ENCODE measurements at regions not wholly inside any gene's neighbourhood (a gene's known extent, or its start where the extent isn't known, plus 50 kb on each side); places are given as distances from the start of the nearest gene placed in this dataset.

DNA sequence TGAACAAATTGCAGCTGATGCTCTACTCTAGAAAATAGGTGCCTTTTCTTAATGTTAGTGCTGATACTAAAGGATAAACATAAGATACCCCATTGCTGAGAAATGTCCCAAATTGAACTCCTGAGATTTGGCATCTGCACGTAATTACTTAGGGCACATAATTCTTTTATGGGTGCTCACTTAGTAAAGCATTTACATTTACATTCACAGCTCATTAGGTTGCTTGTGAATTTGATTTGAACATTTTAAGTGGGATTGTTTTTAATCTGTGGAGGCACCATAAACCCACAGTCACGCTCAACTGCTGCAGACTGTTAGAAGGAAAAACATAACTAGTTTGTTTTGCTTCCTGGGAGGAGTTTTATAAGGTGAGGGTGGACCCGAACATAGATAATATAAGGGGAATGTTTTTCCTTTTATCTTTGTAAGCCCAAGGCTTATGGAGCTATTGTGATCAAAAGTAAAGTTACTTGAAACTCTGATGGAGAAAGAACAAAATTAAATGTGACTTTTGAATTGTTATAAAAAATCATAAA lies 560.8 kb downstream of the REEP3 start:
- Histone ChIP-seq H2AFZ (ENCODE audit: low read length) (no peak overlapping the region), H3K4me2 (ENCODE audit: low read depth, low read length) (no peak overlapping the region), H3K27me3 (ENCODE audit: control insufficient read depth in 1 of 2, insufficient read depth in 2 of 2, low read length in 2 of 2) (no peaks in the 10 kb centered on the region), H3K79me2 (ENCODE audit: insufficient read depth, low read length) (no peaks in the 10 kb centered on the region), H3K4me3 (replicated peaks in 1 of 3; ENCODE audit: insufficient read depth in 1 of 3, low read depth in 2 of 3, low read length in 3 of 3) (no peak overlapping the region), H4K20me1 (ENCODE audit: insufficient read depth, low read length) (no peaks in the 10 kb centered on the region), H3K36me3 (replicated peaks in 1 of 2; ENCODE audit: control insufficient read depth in 1 of 2, insufficient read depth in 2 of 2, low read length in 2 of 2) (no peaks in the 10 kb centered on the region), H3K4me1 (ENCODE audit: insufficient read depth, low read length) (peaks cover 1% of the 10 kb centered on the region; the same call in 1 of the 2 replicates), H3K9me3 (ENCODE audit: low read length) (no peaks in the 10 kb centered on the region), H3K9ac (ENCODE audit: insufficient read depth, low read depth, low read length) (no peak overlapping the region), H3K27ac (ENCODE audit: extremely low read length, insufficient read depth, low read length) (no peak overlapping the region)
- in situ Hi-C loops (cut with HindIII; ENCODE audit: extremely low pct_ligation_motif_present, low pct_unique_long_range_greater_than_20kb) (no loop called here), intact Hi-C loops (cut with micrococcal nuclease; ENCODE audit: unreplicated experiment) (no loop called here)
- CTCF ChIA-PET (ENCODE audit: low intra/inter-chr PET ratio, low total read pairs), result no interaction called here
- FAIRE-seq (no peak), ATAC-seq (no peak), DNase-seq (ENCODE audit: low spot score) (no peak)
- POLR2A ChIA-PET, result no interaction called here
- TF ChIP-seq GLI4 (CRISPR knock-in tag; IDR thresholded peaks at IDR 0.05; ENCODE audit: borderline replicate concordance) (no peak), ZNF431 (CRISPR knock-in tag; IDR thresholded peaks at IDR 0.05; ENCODE audit: borderline replicate concordance, low read depth) (no peak), ATM (IDR thresholded peaks at IDR 0.05; ENCODE audit: borderline replicate concordance) (no peak), BORCS8-MEF2B (CRISPR knock-in tag; IDR thresholded peaks at IDR 0.05) (no peak), MED8 (CRISPR knock-in tag; IDR thresholded peaks at IDR 0.05; ENCODE audit: insufficient replicate concordance) (no peak), ZFP82 (CRISPR knock-in tag; IDR thresholded peaks at IDR 0.05; ENCODE audit: borderline replicate concordance) (no peak), ZBTB7B (CRISPR knock-in tag; IDR thresholded peaks at IDR 0.05) (no peak), NR2F1 (CRISPR knock-in tag; IDR thresholded peaks at IDR 0.05) (no peak), ZFY (CRISPR knock-in tag; IDR thresholded peaks at IDR 0.05) (no peak), ZNF766 (CRISPR knock-in tag; IDR thresholded peaks at IDR 0.05; ENCODE audit: borderline replicate concordance) (no peak), PRDM15 (CRISPR knock-in tag; IDR thresholded peaks at IDR 0.05) (no peak), NKX3-1 (CRISPR knock-in tag; IDR thresholded peaks at IDR 0.05) (no peak), MBNL3 (CRISPR knock-in tag; conservative IDR thresholded peaks at IDR 0.05) (no peak), ZFP1 (CRISPR knock-in tag; IDR thresholded peaks at IDR 0.05) (no peak), ZNF83 (CRISPR knock-in tag; IDR thresholded peaks at IDR 0.05; ENCODE audit: borderline replicate concordance) (no peak), DNMT1 (CRISPR knock-in tag; IDR thresholded peaks at IDR 0.05) (no peak), ZNF605 (CRISPR knock-in tag; IDR thresholded peaks at IDR 0.05) (no peak)
- TF ChIP-seq, protein P1, sequence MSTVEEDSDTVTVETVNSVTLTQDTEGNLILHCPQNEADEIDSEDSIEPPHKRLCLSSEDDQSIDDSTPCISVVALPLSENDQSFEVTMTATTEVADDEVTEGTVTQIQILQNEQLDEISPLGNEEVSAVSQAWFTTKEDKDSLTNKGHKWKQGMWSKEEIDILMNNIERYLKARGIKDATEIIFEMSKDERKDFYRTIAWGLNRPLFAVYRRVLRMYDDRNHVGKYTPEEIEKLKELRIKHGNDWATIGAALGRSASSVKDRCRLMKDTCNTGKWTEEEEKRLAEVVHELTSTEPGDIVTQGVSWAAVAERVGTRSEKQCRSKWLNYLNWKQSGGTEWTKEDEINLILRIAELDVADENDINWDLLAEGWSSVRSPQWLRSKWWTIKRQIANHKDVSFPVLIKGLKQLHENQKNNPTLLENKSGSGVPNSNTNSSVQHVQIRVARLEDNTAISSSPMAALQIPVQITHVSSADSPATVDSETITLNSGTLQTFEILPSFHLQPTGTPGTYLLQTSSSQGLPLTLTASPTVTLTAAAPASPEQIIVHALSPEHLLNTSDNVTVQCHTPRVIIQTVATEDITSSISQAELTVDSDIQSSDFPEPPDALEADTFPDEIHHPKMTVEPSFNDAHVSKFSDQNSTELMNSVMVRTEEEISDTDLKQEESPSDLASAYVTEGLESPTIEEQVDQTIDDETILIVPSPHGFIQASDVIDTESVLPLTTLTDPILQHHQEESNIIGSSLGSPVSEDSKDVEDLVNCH (CRISPR knock-in tag; IDR thresholded peaks at IDR 0.05), result no peak
- 38% methylated on average over 3 of the region's 3 CpGs for WGBS (ENCODE audit: low lambda C conversion rate)
- no TSS peak for BruUV-seq (replicated peaks)

Measured in HepG2 (cell line).